ENCODE measurements at regions not wholly inside any gene's neighbourhood (a gene's known extent, or its start where the extent isn't known, plus 50 kb on each side); places are given as distances from the start of the nearest gene placed in this dataset.
A peak's percentile ranks its signal among the peaks of the same experiment; 100 is the strongest.

DNA sequence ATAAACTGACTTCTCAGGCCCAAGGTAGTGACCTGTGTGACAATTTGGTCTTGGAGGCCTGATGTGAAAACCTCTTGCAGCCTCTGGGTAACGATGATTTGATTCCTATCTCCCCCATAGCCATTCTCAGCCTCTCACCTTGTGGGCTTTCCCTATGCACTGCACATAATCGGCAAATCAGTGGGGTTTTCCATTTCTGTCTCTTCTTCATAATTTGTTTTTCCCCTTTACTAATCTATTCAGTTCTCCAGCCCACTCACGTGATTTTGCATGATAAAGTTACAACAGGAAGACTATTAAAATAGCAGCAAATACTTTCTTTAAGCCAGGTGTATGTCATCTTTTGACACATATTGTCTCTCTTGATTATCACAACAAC lies 893.7 kb downstream of the TFAP2A start:
- ChIA-PET RAD21 (ENCODE audit: low non-redundant PET in 1 of 2, low total read pairs in 2 of 2, uncharacterized antibody in 2 of 2, unreplicated experiment in 2 of 2) (no interaction called here), POLR2A (no interaction called here), CTCF (no interaction called here)
- Histone ChIP-seq H3K27me3 (ENCODE audit: insufficient read depth, low read length) (no peaks in the 10 kb centered on the region), H3K4me2 (ENCODE audit: low read length) (peak overlapping the region; percentile 65), H3K4me1 (ENCODE audit: control insufficient read depth in 1 of 2, insufficient read depth in 2 of 2, low read length in 2 of 2) (peaks cover 22 to 34% of the 10 kb centered on the region in 2 experiments), H3K79me2 (ENCODE audit: insufficient read depth, low read length) (no peaks in the 10 kb centered on the region), H3K9ac (ENCODE audit: low read length) (no peak overlapping the region), H3K27ac (ENCODE audit: low read depth, low read length) (no peak overlapping the region; the same call in 1 of the 2 replicates), H2AFZ (ENCODE audit: low read depth, low read length, poor library complexity, severe bottlenecking) (peak overlapping the region; percentile 81), H3K36me3 (ENCODE audit: control insufficient read depth in 1 of 2, insufficient read depth in 2 of 2, low read length in 2 of 2) (no peaks in the 10 kb centered on the region), H3K9me3 (ENCODE audit: control insufficient read depth in 1 of 2, insufficient read depth in 1 of 2, low read depth in 1 of 2, low read length in 2 of 2) (no peaks in the 10 kb centered on the region), H3K9me2 (ENCODE audit: insufficient read depth) (no peaks in the 10 kb centered on the region), H3K4me3 (replicated peaks in 1 of 2; ENCODE audit: low read depth in 1 of 2, low read length in 2 of 2) (no peak overlapping the region), H4K20me1 (ENCODE audit: insufficient read depth) (no peaks in the 10 kb centered on the region)
- peak; percentile 23; the same call in 1 of the 2 replicates for ATAC-seq
- intact Hi-C loops (cut with micrococcal nuclease): loop anchor here (10.0 kb wide), 1 partner anchor 536 kb away; no protein-coding TSS in a partner anchor
- DNase-seq (ENCODE audit: low read depth, low spot score): no peak
- no TSS peak for BruUV-seq (replicated peaks)
- TF ChIP-seq, protein P1, sequence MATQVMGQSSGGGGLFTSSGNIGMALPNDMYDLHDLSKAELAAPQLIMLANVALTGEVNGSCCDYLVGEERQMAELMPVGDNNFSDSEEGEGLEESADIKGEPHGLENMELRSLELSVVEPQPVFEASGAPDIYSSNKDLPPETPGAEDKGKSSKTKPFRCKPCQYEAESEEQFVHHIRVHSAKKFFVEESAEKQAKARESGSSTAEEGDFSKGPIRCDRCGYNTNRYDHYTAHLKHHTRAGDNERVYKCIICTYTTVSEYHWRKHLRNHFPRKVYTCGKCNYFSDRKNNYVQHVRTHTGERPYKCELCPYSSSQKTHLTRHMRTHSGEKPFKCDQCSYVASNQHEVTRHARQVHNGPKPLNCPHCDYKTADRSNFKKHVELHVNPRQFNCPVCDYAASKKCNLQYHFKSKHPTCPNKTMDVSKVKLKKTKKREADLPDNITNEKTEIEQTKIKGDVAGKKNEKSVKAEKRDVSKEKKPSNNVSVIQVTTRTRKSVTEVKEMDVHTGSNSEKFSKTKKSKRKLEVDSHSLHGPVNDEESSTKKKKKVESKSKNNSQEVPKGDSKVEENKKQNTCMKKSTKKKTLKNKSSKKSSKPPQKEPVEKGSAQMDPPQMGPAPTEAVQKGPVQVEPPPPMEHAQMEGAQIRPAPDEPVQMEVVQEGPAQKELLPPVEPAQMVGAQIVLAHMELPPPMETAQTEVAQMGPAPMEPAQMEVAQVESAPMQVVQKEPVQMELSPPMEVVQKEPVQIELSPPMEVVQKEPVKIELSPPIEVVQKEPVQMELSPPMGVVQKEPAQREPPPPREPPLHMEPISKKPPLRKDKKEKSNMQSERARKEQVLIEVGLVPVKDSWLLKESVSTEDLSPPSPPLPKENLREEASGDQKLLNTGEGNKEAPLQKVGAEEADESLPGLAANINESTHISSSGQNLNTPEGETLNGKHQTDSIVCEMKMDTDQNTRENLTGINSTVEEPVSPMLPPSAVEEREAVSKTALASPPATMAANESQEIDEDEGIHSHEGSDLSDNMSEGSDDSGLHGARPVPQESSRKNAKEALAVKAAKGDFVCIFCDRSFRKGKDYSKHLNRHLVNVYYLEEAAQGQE (IDR thresholded peaks at IDR 0.05; ENCODE audit: low read depth): no peak
- TF ChIP-seq, protein P2, sequence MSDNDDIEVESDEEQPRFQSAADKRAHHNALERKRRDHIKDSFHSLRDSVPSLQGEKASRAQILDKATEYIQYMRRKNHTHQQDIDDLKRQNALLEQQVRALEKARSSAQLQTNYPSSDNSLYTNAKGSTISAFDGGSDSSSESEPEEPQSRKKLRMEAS (IDR thresholded peaks at IDR 0.05): no peak
- no peak for TF ChIP-seq YY1 (IDR thresholded peaks at IDR 0.05; ENCODE audit: extremely low read depth, insufficient replicate concordance, low read depth, low read length)
- TF ChIP-seq FOSL1 (IDR thresholded peaks at IDR 0.05; ENCODE audit: low read depth): no peak
- no peak for TF ChIP-seq JUND (IDR thresholded peaks at IDR 0.05)
- TF ChIP-seq SIN3A (IDR thresholded peaks at IDR 0.05; ENCODE audit: low read depth): no peak
- TF ChIP-seq RAD21 (IDR thresholded peaks at IDR 0.05; ENCODE audit: low read depth): no peak
- TF ChIP-seq SRF (IDR thresholded peaks at IDR 0.05; ENCODE audit: low read depth): no peak
